ENCODE measurements at regions not wholly inside any gene's neighbourhood (a gene's known extent, or its start where the extent isn't known, plus 50 kb on each side); places are given as distances from the start of the nearest gene placed in this dataset.

GRCh38 chr21:41639766-41640165, 127.1 kb downstream of the RIPK4 start:
- TF ChIP-seq POLR2A (IDR thresholded peaks at IDR 0.05) (no peak), CTCF (IDR thresholded peaks at IDR 0.05) (no peak)

All from uterus (tissue), 2 donors.